GM21717 (cell line): ENCODE measurements at regions not wholly inside any gene's neighbourhood (a gene's known extent, or its start where the extent isn't known, plus 50 kb on each side); places are given as distances from the start of the nearest gene placed in this dataset.

Experiments
- ATAC-seq: cut with Tn5 transposase; IDR thresholded peaks from one replicate; pipeline ENCODE4 v1.9.1; 2021; ENCODE audit warnings: mild to moderate bottlenecking, moderate library complexity; ENCODE audit not compliant: unreplicated experiment

DNA sequence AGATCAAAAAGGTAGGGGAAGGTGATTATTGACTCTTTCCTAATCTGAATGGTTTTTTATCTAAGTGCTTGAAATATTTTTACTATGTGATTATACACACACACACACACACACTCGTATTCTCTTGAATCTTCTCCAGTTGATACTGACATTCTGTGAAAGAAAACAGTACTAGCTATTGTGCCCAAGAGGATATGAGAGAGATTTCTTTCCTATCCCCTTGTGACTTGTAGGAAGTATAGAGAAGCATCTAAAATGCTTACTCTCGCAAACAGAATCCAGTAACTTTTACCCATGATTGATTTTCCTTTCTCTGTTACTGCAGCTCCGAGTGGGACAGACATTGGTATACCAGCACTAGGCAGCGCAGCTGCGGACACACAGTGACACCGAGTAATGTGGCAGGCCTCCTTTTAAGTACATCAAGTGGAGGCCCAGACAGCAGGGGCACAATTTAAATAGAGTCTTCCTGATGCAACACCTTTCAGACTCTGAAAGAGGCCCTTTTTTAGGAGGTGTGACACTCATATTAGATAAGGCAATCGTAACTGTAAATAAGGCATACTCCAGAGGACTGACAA, 421.0 kb upstream of the CNTN4 start:
- ATAC-seq, result no peak

DNA sequence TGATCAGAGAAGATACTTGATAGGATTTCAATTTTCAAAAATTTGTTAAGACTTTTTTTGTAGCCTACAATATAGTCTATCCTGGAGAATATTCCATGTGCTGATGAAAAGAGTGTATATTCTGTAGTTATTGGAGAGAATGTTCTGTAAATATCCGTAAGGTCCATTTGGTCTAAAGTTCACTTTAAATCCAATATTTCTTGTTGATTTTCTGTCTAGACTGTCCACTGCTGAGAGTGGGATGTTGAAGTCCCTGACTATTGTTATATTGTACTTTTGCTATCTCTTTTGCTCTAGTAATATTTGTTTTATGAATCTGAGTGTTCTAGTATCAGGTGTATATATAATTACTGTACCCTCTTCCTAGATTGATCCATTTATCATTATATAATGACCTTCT, 406.2 kb upstream of the CNTN4 start:
- no peak for ATAC-seq

DNA sequence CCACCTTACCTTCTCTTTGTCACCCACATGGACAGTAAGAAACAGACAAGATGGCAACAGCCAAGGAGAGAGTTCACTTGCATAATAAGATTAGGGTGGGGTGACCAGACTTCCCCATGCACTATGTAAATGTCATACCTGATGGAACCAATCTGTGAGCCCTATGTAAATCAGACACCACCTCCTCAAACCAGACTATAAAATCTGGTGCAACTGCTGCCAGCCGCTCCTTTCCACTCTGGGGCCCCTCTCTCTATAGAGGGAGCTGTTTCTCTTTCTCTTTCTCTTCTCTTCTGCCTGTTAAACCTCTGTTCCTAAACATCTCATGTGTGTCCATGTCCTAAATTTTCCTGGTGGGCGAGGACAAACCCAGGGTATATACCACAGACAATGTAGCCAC, 405.5 kb upstream of the CNTN4 start:
- no peak for ATAC-seq

DNA sequence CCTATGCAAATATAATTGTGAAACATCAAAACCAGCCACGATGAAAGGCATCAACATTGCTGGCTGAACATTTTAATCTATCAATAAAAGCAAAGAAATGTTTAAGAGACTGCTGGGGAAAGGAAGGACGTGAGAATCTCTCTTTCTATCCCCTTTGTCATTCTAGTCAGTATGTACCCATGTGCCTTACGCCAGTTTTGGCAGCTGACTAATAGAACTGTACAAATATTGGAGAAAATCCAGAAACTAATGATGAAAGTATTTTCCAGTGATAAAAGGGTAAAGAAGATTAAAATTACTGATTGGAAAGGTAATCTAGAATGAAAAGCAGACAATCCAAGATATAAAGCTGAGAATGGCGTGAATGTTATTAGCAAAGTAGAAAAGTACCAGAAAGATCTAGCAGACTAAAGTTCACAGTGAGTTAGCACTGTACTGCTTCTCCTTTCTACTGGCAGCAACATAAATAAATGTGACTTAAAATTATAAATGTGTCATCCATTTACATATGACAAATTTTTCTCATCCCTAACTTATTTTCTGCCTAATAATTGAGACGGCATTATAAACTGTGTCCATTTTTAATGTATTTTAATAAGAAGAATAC, 401.9 kb upstream of the CNTN4 start:
- no peak for ATAC-seq

DNA sequence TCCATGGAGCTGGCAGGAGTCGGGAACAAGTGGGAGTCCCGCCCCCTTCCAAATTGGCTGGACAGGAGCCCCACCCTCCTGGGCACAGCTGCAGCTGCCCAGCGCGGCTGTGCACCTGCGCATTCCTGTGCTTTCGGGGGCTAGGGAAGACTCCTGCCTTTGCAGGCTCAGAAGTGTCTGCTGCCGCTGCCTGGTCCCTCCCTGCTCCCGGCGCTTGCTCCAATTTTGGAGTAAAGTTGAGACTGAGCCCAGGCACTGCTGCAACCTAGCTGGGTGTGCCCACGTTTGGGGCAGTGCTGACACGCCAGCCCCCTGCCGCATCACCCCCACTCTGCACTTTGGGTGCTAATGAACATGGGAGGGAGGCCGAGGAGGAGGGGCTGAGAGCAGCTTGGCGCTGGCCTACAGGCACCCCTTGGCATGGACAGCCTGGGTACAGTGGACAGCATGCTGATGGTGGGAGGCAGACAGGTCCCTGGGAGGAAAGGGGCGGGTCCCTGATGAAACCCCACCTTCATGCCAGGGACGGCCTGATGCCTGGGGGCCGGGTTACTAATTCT, 399.2 kb upstream of the CNTN4 start:
- no peak for ATAC-seq

DNA sequence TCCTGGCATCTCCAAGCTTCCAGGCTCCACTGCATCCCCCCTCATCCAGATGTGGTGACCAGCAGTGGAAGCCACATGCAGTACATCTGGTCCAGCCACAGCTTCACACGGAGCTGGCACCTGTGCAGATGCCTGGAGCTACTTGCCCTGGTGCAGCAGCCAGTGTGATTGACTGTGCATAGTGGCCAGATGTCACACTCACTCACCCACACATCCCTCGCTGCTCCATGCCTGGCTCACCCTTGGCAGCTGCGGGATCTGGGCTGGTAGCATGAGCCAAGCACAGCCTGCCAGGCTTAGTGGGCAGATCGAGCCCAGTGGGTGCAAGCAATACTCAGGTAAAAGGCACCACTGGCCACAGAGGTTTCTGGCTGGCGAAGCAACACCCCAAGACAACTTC, 398.0 kb upstream of the CNTN4 start:
- no peak for ATAC-seq

DNA sequence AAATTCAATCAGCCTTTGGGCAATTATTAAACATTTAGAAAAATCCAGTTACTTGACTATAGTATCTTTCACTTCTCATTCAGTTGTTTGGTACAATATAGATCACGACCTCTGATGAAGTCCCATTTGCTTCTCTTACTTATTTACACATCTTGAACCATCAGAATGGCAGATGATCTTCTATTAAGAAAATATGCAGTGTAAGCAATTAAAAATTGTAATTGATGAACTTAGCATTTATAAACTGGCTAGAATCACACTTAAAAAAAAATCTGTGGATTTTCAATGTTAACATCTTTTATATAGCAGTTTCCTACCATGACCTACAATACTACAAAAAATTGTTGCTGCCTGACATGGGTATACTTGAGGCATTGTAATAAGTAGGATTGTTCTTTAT, 395.5 kb upstream of the CNTN4 start:
- ATAC-seq, result no peak

DNA sequence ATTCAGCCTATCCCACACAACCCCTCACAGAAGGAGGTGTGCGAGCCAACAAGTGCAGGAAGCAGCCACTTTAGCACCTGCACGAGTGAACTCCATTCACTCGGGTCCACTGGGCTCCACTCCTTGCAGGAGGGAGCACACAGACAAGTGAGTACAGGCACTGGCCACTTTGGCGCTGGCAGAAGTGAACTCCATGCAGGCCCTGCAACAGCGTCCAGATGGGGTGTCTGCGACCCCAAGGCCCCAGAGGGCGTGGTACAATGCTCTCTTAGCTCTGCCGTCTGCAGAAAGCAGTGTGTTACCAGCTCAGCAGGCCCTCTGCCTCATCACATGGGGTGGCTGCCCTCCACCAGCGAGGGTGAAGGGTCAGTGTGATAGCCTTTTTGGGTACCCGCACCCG, 388.0 kb upstream of the CNTN4 start:
- ATAC-seq, result no peak

DNA sequence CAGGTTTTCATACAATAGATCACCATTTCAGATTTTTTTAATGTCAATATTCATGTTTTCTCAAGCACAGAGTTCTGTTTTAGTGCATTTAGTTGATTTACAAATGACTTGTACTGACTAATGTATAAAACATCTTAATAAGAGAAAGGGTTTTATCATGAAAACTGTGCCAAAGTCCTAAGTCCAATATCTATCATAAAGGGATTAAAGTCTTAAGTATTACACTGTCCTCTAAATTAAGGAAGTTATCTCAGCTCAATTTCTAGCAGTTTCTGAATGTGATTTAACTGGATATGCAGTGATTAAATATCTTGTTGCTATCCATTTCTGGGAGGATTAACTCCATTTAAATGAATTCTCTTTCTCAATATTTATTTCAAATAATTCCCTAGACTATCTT, 381.1 kb upstream of the CNTN4 start:
- ATAC-seq, result no peak

DNA sequence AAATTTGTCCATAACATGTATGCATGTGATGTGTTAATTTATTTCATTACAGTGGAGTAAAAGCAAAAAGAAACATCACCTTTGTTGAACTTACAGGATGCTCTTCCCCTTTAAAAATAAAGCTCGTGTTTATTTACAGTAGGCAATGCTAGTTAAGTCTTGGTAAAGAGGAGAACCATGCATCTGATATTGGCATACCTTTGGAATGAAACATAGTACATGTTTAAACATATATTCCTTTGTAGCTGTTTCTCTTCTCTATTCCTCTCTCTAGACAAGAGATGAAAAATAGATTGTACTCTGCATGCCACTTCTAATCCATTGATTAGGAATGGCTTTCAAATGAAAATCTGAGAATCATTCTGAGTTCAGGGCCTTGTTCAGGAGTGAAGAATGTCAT, 374.9 kb upstream of the CNTN4 start:
- no peak for ATAC-seq

DNA sequence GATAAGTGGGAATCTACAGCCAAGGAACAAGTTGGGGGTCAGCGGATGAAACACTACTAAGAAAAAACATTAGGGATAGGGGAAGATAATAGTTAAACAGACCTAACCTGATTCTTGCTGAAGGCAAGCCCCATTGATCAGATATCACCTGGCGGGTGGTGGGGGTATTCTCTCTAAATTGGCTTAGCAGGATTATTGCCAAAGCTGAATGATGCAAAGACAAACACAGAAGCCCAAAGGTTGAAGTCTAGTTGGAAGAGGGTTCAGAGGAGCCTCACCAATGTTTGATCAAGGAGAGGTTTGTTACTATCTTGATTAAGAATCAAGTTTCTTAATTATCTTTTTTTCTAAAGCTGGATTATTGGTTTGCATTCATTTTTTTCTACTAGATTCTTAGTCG, 371.9 kb upstream of the CNTN4 start:
- no peak for ATAC-seq

DNA sequence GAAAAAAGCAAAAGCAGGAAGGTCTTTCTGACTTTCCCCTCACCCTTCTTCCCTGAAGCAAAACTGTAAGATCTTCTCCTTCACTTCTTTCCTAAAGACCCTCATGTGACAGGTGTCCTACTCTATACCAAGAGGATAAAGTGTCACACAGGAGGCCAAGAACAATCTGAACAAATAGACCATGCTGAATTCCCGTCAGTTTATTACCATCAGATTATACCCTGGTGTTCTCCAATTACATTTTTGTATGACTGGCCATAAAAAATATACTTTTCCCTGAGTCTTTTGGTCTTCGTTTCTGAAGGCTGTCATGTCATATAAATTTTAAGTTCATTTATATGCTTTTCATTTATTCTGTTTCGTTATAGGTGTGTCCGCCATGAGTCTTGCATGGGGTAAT, 371.4 kb upstream of the CNTN4 start:
- no peak for ATAC-seq

DNA sequence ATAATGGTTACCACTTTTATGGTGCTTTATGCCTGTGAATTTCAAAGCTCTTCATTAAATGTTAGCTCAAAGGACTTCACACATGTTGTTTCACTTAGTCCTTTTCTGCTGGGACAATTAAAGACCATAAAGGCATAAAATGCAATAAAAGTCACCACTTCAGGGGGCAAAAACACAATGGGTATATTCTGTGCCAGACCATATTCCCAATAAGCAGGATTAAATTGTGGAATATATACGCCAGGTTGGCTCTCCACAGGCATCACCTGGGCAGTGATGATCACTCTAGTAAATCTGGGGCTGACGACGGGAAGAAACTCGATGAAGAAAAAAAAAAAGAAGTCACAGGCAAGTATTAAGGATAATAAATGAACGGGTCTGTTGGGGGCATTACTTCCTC, 370.2 kb upstream of the CNTN4 start:
- ATAC-seq, result no peak

DNA sequence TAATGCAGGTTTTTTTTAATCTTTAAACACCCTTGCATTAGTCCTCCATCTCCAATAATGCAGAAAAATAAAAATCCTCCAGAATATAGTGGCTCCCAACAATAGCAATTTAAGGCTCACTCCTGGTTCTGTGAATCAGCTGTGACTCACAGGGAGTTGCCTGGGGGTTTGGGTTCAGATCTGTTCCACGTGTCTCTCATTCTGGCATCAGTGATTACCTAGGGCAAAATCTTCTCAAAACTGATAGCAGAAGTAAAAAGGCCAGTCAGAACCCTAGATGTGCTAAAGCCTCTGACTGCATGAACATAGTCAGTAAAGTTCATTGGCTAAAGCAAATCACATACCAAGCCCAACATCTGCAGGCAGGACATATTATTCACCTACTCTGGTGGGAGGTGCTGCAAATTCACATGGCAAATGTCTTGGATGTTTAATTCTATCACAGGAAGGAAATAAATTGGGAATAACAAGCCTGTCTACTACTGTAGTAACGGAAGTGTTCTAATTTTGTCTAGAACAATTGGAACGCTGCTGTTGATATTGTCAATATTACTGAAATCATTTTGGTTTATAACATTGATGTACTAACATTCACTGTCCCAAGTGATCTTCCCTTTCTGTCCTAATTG, 364.1 kb upstream of the CNTN4 start:
- ATAC-seq, result no peak

DNA sequence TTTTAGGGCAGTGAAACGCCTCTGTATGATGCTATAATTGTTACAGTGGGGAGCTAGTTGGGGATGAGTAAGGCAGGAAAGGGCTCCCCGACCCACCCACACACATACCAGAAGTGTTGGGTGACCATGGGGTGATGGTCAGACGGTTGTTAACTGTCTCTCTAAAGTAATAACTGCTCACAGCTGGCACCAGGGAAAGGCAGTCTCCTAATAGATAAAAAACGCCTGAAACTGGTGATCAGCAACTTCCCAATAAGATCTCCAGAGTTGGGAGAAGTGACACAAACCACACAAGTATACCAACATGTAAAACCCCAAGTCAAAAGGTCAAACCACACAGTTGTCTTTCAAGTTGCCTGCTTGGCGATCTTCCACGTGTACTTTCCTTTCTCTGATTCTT, 346.5 kb upstream of the CNTN4 start:
- ATAC-seq, result no peak

DNA sequence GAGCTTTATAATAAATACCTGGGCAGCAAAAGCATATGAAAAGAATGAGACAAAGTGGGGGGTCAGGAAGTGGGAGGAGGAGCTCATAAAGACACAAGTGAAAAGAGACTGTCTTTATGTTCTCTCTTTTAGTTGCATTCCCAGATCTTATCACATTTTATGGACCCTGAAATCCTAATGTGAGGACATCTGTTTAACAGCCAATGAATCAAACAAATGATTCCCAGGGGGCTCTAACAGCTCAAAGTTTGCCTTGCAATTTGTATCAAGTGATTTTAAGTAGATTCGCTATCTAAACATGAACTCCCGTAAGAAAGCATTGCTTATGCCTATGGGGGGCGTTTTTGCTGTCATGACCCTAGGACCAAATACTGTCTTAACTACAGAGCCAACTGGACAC, 332.3 kb upstream of the CNTN4 start:
- no peak for ATAC-seq

DNA sequence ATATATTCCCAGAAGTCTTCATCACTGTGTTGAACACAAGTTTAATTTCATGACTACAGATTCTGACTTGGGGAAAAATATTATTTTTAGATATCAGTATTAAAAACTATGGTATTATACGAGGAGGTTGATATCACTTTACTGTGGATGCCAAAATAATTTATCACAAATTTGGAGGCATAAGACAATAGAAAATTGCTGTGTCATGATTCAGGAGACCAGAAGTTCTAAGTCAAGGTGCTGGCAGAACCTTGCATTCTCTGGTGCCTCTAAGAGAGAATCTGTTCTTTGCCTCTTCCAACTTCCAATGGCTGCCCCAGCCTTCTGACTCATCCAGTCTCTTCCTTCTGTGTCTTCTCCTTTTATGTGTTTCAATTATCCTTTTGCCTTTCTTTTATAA, 325.0 kb upstream of the CNTN4 start:
- no peak for ATAC-seq

DNA sequence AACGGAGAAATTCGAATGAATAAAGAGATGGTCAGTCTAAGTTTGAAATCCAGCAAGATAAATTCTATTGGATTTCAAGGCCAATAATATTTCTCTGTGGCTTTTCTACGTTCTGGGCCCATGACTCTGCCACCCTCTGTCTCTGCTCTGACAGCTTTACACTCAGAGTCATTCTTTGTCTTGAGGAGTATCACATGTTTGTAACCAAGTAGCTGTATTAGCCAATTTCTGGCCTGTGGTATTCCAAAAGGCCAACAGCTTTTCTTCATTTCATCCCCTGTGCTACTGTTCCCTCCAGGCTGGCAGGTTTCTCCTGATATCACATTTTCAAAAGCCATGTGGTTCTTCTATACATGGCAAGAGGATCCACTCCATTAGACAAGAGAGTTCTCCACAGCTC, 324.1 kb upstream of the CNTN4 start:
- no peak for ATAC-seq

DNA sequence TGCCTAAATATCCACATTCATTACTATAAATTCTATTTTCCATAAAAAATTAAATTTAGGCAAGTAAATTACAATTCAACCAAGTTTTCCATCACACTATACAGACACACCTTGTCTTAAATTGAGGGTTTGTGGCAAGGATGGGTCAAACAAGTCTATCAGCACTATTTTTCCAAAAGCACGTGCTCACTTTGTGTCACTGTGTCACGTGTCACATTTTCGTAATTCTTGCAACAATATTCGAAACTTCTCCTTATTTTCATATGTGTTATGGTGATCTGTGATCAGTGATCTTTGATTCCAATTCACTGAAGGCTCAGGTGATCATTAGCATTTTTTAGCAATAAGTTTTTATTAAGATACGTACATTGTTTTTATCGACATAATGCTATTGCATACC, 323.3 kb upstream of the CNTN4 start:
- ATAC-seq, result no peak

DNA sequence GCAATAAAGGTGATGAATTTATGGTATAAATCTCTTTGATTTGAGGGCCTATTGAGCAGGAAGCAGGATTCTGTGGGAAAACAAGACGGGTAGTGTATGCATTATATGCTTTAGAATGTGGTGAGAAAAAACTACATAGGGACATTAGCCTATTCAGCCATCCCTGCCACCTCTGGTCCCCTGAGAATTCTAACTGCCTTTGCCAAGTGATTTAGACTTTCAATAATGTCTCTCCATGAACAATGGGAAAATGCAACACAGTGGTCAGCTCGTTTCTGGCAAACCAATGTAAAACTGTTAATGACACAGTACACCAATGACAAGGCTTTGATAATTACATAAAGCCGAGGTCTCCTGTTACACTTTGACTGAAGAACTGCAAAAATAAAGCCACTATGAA, 314.7 kb upstream of the CNTN4 start:
- ATAC-seq, result no peak

DNA sequence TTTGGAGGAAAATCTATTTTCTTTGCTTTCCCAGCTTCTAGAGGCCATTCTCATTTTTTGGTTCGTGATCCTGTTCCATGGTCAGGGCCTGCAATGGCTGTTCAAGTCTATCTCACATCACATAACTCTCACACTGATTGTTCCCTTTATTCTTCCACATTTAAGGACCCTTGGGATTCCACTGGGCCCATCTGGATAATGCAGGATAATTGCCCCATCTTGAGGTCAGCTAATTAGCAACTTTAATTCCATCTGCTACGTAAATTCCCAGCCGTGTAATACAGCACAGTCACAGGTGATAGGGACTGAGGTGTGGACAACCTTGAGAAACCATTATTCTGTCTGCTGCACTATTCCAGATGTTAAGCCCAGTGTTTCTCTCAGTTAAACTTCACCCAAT, 311.6 kb upstream of the CNTN4 start:
- no peak for ATAC-seq

DNA sequence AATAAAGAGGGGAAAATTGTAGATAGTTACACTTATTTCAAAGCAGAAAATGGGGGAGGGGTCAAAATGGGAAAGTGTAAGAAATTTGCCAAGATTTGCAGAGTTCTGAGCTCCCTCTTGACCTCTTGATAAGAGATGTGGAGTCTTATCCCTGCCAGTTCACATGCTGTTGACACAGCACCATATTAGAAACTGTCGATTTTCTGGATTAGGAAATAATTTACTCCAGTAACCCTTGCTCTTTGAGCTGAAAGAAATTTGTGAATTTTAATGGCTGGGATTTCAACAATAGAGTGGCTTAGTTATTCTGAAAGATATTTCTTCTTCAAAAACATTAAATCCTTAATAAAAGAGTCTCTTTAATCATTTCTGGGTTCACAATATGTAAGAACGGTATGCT, 306.2 kb upstream of the CNTN4 start:
- ATAC-seq, result no peak
